HepG2 (cell line): ENCODE measurements at regions not wholly inside any gene's neighbourhood (a gene's known extent, or its start where the extent isn't known, plus 50 kb on each side); places are given as distances from the start of the nearest gene placed in this dataset.

ENCODE experiments used
- ATAC-seq: fragments of 200-7000 bp; cut with Tn5 transposase; 3 replicates; pipeline ENCODE4 v1.9.1; 2020; ENCODE audit warnings: mild to moderate bottlenecking, moderate library complexity
- BruUV-seq: library from RNA; stranded (reverse); fragments of 400-500 nt; replicated peaks from 2 replicates; lab custom pipeline; 2021; lab: Mats Ljungman, UMichigan
- CTCF ChIA-PET: fragments of 300-600 bp; formaldehyde crosslinking; extraction: SDS; loops from one replicate; lab custom pipeline; 2021; ENCODE audit warnings: low total read pairs, inconsistent platforms, low intra/inter-chr PET ratio; lab: Yijun Ruan, JAX
- POLR2A ChIA-PET: fragments of 350-600 bp; sonication (Branson Sonifier 250); formaldehyde crosslinking; loops from one replicate; lab custom pipeline; 2020; ENCODE audit warnings: antibody characterized with exemption, inconsistent platforms; lab: Yijun Ruan, JAX
- DNase-seq: peaks from one replicate; pipeline ENCODE4 v3.0.0-alpha.2; 2015; ENCODE audit warnings: low spot score
- FAIRE-seq: peaks from 3 replicates; lab custom pipeline; 2011; peaks lifted over from hg19 to GRCh38; lab: Jason Lieb, UNC
- H2AFZ ChIP-seq: one replicate; pipeline ENCODE4 v1.6.1; 2011; ENCODE audit warnings: low read length, inconsistent platforms
- H3K27ac ChIP-seq: fragments of 300-600 bp; 3 replicates; pipeline ENCODE4 v1.8.0; 2011; ENCODE audit warnings: mixed run types, mild to moderate bottlenecking, mixed read lengths, low read length, inconsistent platforms; ENCODE audit not compliant: insufficient read depth; ENCODE audit errors: extremely low read length
- H3K27me3 ChIP-seq, 2 experiments: fragments of 200-600 bp in 1 of 2; 2 replicates in 1 of 2; 3 replicates in 1 of 2; pipeline versions ENCODE4 v1.6.0 to v1.8.0; 2011; ENCODE audit warnings: low read length in 2 of 2, mild to moderate bottlenecking in 2 of 2, moderate library complexity in 2 of 2, inconsistent platforms in 1 of 2; ENCODE audit not compliant: insufficient read depth in 2 of 2, control insufficient read depth in 1 of 2
- H3K36me3 ChIP-seq, 2 experiments: fragments of 200-600 bp in 1 of 2; replicated peaks in 1 of 2; 2 replicates in 1 of 2; 3 replicates in 1 of 2; pipeline versions ENCODE4 v1.5.1 to v1.8.0; 2011; ENCODE audit warnings: low read length in 2 of 2, inconsistent platforms in 1 of 2; ENCODE audit not compliant: insufficient read depth in 2 of 2, control insufficient read depth in 1 of 2
- H3K4me1 ChIP-seq: 2 replicates; pipeline ENCODE4 v1.5.1; 2012; ENCODE audit warnings: low read length, inconsistent platforms; ENCODE audit not compliant: insufficient read depth
- H3K4me2 ChIP-seq: 2 replicates; pipeline ENCODE4 v1.6.0; 2011; ENCODE audit warnings: low read depth, low read length, inconsistent platforms
- H3K4me3 ChIP-seq, 3 experiments: fragments of 200-600 bp in 1 of 3; sonication (generic), shearing (Covaris generic) in 1 of 3; replicated peaks in 1 of 3; 2 replicates each; pipeline ENCODE4 v1.5.1; 2011 to 2016; ENCODE audit warnings: low read length in 3 of 3, inconsistent platforms in 2 of 3, low read depth in 2 of 3, mild to moderate bottlenecking in 2 of 3, control low read depth in 1 of 3, mixed read lengths in 1 of 3; ENCODE audit not compliant: insufficient read depth in 1 of 3
- H3K79me2 ChIP-seq: one replicate; pipeline ENCODE4 v1.6.1; 2011; ENCODE audit warnings: low read length, inconsistent platforms; ENCODE audit not compliant: insufficient read depth
- H3K9ac ChIP-seq: 2 replicates; pipeline ENCODE4 v1.6.0; 2011; ENCODE audit warnings: mild to moderate bottlenecking, low read depth, low read length, inconsistent platforms; ENCODE audit not compliant: insufficient read depth
- H3K9me3 ChIP-seq: 2 replicates; pipeline ENCODE4 v1.5.1; 2012; ENCODE audit warnings: mild to moderate bottlenecking, low read length
- H4K20me1 ChIP-seq: 2 replicates; pipeline ENCODE4 v1.6.0; 2011; ENCODE audit warnings: inconsistent platforms, mild to moderate bottlenecking, low read length, moderate library complexity; ENCODE audit not compliant: insufficient read depth
- HNRNPUL1 ChIP-seq: fragments of 200-400 bp; formaldehyde crosslinking; IDR thresholded peaks from 2 replicates; pipeline ENCODE4 v1.6.1; 2017; ENCODE audit warnings: low read depth, mild to moderate bottlenecking, low read length, moderate library complexity
- REXO4 ChIP-seq: sonication (generic); formaldehyde crosslinking; IDR thresholded peaks from 2 replicates; pipeline ENCODE4 v1.8.0; 2022; ENCODE audit warnings: missing genetic modification reagents, mild to moderate bottlenecking, borderline replicate concordance
- SP5 ChIP-seq: IDR thresholded peaks from 2 replicates; pipeline ENCODE4 v1.6.1; 2016; ENCODE audit warnings: low read depth, borderline replicate concordance
- ZC3H13 ChIP-seq: sonication (generic); formaldehyde crosslinking; IDR thresholded peaks from 2 replicates; pipeline ENCODE4 v1.8.1; 2023; ENCODE audit warnings: mild to moderate bottlenecking, missing genetic modification reagents, moderate library complexity
- ZNF577 ChIP-seq: sonication (generic); formaldehyde crosslinking; IDR thresholded peaks from 2 replicates; pipeline ENCODE4 v1.4.0; 2020; ENCODE audit warnings: mild to moderate bottlenecking, low read depth, missing genetic modification reagents, borderline replicate concordance
- ZNF589 ChIP-seq: sonication (generic); formaldehyde crosslinking; conservative IDR thresholded peaks from 2 replicates; pipeline ENCODE4 v1.8.0; 2022; ENCODE audit warnings: mild to moderate bottlenecking, moderate library complexity, missing genetic modification reagents
- ZNF749 ChIP-seq: sonication (generic); formaldehyde crosslinking; IDR thresholded peaks from 2 replicates; pipeline ENCODE4 v1.8.0; 2022; ENCODE audit warnings: mild to moderate bottlenecking, missing genetic modification reagents, moderate library complexity, borderline replicate concordance
- WGBS: methylation state at CpG from one replicate; pipeline ENCODE4 v1.1.6; 2017; ENCODE audit warnings: low lambda C conversion rate; 5-methylcytosine and 5-hydroxymethylcytosine counted together
- in situ Hi-C: cut with HindIII; loops from 2 replicates; pipeline ENCODE4 v1.10.0; 2017; ENCODE audit warnings: low pct_unique_long_range_greater_than_20kb; ENCODE audit not compliant: extremely low pct_ligation_motif_present
- intact Hi-C: fragments of 100-400 bp; cut with micrococcal nuclease; formaldehyde crosslinking; loops from one replicate; pipeline ENCODE4 v1.10.0; 2022; ENCODE audit not compliant: unreplicated experiment
- TF ChIP-seq, protein P1 (sequence below): sonication (generic); formaldehyde crosslinking; conservative IDR thresholded peaks from 2 replicates; pipeline ENCODE4 v1.8.0; 2022; ENCODE audit warnings: low read depth, missing genetic modification reagents
- TF ChIP-seq, protein P2 (sequence below): sonication (generic); formaldehyde crosslinking; IDR thresholded peaks from 2 replicates; pipeline ENCODE4 v1.8.0; 2022; ENCODE audit warnings: mild to moderate bottlenecking, missing genetic modification reagents
- TF ChIP-seq, protein P3 (sequence below): sonication (generic); formaldehyde crosslinking; IDR thresholded peaks from 2 replicates; pipeline ENCODE4 v1.8.1; 2023; ENCODE audit warnings: missing genetic modification reagents, mild to moderate bottlenecking, borderline replicate concordance
- TF ChIP-seq, protein P4 (sequence below): sonication (generic); formaldehyde crosslinking; IDR thresholded peaks from 2 replicates; pipeline ENCODE4 v1.4.0; 2020; ENCODE audit warnings: missing genetic modification reagents, low read depth, mild to moderate bottlenecking, borderline replicate concordance
- TF ChIP-seq, protein P5 (sequence below): sonication (generic); formaldehyde crosslinking; IDR thresholded peaks from 2 replicates; pipeline ENCODE4 v1.5.1; 2020; ENCODE audit warnings: mild to moderate bottlenecking, missing genetic modification reagents, borderline replicate concordance
- TF ChIP-seq, protein P6 (sequence below): sonication (generic); formaldehyde crosslinking; IDR thresholded peaks from 2 replicates; pipeline ENCODE4 v1.4.0; 2020; ENCODE audit warnings: missing genetic modification reagents, mild to moderate bottlenecking, borderline replicate concordance

DNA sequence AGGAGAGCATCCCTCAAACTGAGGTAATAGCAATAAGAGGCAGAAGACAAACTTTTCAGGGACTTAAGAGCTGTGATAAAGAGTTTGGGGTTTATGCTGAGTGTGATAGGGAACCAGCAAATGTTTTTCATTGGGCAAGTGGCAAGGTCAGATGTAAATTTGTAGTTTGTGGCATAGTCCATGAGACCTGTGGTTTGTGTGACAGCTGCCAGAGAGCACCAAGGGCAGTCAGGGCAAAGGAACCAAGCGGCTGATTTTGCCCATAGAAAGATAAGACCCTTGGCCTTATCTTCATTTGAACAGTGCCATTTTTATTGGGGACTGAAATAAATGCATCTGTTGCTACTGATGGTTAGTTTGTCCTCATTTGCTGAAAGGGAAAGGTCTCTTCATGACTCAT lies 220.3 kb downstream of the LRRN1 start:
- no peak for DNase-seq
- no peak overlapping the region for H3K27ac ChIP-seq
- no peaks in the 10 kb centered on the region for H3K9me3 ChIP-seq
- no peaks in the 10 kb centered on the region for H4K20me1 ChIP-seq
- BruUV-seq: no TSS peak
- no peak overlapping the region for H3K9ac ChIP-seq
- no peak overlapping the region for H3K4me2 ChIP-seq
- intact Hi-C loops: no loop called here
- H3K4me3 ChIP-seq: no peak overlapping the region
- no peaks in the 10 kb centered on the region for H3K27me3 ChIP-seq
- 67% methylated on average over 1 of the region's 1 CpG for WGBS
- H2AFZ ChIP-seq: no peak overlapping the region
- H3K4me1 ChIP-seq: no peaks in the 10 kb centered on the region
- no peak for ATAC-seq
- ChIA-PET CTCF (no interaction called here), POLR2A (no interaction called here)
- no peaks in the 10 kb centered on the region for H3K36me3 ChIP-seq
- H3K79me2 ChIP-seq: no peaks in the 10 kb centered on the region
- no peak for FAIRE-seq
- in situ Hi-C loops: no loop called here
- TF ChIP-seq ZNF577: no peak
- TF ChIP-seq, protein P1, sequence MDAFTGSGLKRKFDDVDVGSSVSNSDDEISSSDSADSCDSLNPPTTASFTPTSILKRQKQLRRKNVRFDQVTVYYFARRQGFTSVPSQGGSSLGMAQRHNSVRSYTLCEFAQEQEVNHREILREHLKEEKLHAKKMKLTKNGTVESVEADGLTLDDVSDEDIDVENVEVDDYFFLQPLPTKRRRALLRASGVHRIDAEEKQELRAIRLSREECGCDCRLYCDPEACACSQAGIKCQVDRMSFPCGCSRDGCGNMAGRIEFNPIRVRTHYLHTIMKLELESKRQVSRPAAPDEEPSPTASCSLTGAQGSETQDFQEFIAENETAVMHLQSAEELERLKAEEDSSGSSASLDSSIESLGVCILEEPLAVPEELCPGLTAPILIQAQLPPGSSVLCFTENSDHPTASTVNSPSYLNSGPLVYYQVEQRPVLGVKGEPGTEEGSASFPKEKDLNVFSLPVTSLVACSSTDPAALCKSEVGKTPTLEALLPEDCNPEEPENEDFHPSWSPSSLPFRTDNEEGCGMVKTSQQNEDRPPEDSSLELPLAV (CRISPR knock-in tag): no peak
- TF ChIP-seq, protein P2, sequence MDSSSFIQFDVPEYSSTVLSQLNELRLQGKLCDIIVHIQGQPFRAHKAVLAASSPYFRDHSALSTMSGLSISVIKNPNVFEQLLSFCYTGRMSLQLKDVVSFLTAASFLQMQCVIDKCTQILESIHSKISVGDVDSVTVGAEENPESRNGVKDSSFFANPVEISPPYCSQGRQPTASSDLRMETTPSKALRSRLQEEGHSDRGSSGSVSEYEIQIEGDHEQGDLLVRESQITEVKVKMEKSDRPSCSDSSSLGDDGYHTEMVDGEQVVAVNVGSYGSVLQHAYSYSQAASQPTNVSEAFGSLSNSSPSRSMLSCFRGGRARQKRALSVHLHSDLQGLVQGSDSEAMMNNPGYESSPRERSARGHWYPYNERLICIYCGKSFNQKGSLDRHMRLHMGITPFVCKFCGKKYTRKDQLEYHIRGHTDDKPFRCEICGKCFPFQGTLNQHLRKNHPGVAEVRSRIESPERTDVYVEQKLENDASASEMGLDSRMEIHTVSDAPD (CRISPR knock-in tag): no peak
- no peak for TF ChIP-seq HNRNPUL1
- TF ChIP-seq, protein P3, sequence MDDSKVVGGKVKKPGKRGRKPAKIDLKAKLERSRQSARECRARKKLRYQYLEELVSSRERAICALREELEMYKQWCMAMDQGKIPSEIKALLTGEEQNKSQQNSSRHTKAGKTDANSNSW (CRISPR knock-in tag): no peak
- no peak for TF ChIP-seq REXO4 (CRISPR knock-in tag)
- TF ChIP-seq, protein P4, sequence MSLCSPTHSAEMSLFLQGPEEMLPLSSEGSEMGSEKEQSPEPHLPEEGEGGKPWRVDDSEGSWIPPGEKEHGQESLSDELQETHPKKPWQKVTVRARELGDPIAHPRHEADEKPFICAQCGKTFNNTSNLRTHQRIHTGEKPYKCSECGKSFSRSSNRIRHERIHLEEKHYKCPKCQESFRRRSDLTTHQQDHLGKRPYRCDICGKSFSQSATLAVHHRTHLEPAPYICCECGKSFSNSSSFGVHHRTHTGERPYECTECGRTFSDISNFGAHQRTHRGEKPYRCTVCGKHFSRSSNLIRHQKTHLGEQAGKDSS (CRISPR knock-in tag): no peak
- TF ChIP-seq, protein P5, sequence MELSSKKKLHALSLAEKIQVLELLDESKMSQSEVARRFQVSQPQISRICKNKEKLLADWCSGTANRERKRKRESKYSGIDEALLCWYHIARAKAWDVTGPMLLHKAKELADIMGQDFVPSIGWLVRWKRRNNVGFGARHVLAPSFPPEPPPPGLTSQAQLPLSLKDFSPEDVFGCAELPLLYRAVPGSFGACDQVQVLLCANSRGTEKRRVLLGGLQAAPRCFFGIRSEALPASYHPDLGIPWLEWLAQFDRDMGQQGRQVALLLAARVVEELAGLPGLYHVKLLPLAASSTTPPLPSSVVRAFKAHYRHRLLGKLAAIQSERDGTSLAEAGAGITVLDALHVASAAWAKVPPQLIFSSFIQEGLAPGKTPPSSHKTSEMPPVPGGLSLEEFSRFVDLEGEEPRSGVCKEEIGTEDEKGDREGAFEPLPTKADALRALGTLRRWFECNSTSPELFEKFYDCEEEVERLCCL (CRISPR knock-in tag): no peak
- no peak for TF ChIP-seq ZC3H13
- no peak for TF ChIP-seq SP5 (CRISPR knock-in tag)
- TF ChIP-seq ZNF589 (CRISPR knock-in tag): no peak
- TF ChIP-seq, protein P6, sequence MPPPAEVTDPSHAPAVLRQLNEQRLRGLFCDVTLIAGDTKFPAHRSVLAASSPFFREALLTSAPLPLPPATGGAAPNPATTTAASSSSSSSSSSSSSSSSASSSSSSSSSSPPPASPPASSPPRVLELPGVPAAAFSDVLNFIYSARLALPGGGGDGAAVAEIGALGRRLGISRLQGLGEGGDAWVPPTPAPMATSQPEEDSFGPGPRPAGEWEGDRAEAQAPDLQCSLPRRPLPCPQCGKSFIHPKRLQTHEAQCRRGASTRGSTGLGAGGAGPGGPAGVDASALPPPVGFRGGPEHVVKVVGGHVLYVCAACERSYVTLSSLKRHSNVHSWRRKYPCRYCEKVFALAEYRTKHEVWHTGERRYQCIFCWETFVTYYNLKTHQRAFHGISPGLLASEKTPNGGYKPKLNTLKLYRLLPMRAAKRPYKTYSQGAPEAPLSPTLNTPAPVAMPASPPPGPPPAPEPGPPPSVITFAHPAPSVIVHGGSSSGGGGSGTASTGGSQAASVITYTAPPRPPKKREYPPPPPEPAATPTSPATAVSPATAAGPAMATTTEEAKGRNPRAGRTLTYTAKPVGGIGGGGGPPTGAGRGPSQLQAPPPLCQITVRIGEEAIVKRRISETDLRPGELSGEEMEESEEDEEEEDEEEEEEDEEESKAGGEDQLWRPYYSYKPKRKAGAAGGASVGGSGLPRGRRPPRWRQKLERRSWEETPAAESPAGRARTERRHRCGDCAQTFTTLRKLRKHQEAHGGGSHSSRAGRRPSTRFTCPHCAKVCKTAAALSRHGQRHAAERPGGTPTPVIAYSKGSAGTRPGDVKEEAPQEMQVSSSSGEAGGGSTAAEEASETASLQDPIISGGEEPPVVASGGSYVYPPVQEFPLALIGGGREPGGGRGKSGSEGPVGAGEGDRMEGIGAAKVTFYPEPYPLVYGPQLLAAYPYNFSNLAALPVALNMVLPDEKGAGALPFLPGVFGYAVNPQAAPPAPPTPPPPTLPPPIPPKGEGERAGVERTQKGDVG (CRISPR knock-in tag): no peak
- no peak for TF ChIP-seq ZNF749 (CRISPR knock-in tag)
